ENCODE measurements at regions not wholly inside any gene's neighbourhood (a gene's known extent, or its start where the extent isn't known, plus 50 kb on each side); places are given as distances from the start of the nearest gene placed in this dataset.

DNA sequence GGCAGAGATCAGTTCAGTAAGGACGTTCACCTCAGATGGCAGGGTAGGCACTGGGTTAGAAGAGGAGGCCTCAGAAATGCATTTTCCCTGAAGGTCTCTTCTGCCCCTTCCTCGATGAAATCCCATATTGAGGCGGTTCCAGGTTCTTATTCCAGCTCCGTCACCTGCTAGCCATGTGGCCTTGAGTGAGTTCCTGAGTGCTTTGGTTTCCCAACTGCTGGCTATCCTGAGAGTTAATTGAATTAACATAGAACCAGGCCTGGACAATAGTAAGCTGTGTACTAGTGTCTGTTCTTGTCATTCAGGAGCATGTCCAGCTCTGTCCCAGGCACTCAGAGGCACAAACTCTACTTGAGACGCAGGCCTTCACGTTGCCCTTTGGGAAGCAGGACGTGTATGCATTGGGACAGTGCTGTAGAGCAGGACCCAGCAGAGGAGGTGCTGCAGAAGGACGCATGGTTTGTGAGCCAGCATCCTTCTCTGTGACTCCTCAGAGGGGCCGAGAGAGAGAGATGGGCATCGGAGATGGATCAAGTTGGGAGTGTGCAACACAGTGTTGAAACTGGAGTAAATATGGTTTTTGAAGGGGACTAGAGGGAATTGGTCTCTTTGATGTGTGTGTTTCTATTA, 114.2 kb downstream of the ASB7 start:
- no peak overlapping the region for H3K27ac ChIP-seq (ENCODE audit: low read depth, low read length)
- peaks cover 22% of the 10 kb centered on the region for H3K4me1 Mint-ChIP-seq
- H3K27me3 ChIP-seq (ENCODE audit: control insufficient read depth, insufficient read depth, low read length, poor library complexity, severe bottlenecking) = no peaks in the 10 kb centered on the region
- TF ChIP-seq, protein P1, sequence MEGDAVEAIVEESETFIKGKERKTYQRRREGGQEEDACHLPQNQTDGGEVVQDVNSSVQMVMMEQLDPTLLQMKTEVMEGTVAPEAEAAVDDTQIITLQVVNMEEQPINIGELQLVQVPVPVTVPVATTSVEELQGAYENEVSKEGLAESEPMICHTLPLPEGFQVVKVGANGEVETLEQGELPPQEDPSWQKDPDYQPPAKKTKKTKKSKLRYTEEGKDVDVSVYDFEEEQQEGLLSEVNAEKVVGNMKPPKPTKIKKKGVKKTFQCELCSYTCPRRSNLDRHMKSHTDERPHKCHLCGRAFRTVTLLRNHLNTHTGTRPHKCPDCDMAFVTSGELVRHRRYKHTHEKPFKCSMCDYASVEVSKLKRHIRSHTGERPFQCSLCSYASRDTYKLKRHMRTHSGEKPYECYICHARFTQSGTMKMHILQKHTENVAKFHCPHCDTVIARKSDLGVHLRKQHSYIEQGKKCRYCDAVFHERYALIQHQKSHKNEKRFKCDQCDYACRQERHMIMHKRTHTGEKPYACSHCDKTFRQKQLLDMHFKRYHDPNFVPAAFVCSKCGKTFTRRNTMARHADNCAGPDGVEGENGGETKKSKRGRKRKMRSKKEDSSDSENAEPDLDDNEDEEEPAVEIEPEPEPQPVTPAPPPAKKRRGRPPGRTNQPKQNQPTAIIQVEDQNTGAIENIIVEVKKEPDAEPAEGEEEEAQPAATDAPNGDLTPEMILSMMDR (conservative IDR thresholded peaks at IDR 0.05) = no peak
- no peak overlapping the region for H3K4me3 Mint-ChIP-seq
- DNase-seq = no peak
- H3K36me3 Mint-ChIP-seq (ENCODE audit: low read depth) = no peaks in the 10 kb centered on the region
- no peak overlapping the region for H3K27ac Mint-ChIP-seq
- peaks cover 3% of the 10 kb centered on the region for H3K4me1 ChIP-seq (ENCODE audit: control insufficient read depth, insufficient read depth, low read length)
- H3K4me3 ChIP-seq (ENCODE audit: low read length) = no peak overlapping the region
- no peak overlapping the region for H3K9ac ChIP-seq (ENCODE audit: extremely low read depth, low read length, poor library complexity, severe bottlenecking)
- peaks cover 17% of the 10 kb centered on the region for H3K27me3 Mint-ChIP-seq (ENCODE audit: insufficient read depth)
- 89 to 91% methylated on average over 9 to 10 of the region's 10 CpGs for WGBS, 2 experiments (ENCODE audit: insufficient coverage in 1 of 2, insufficient read length in 1 of 2)
- no peaks in the 10 kb centered on the region for H3K36me3 ChIP-seq (ENCODE audit: control insufficient read depth, insufficient read depth, low read length)
- H3K9me3 ChIP-seq (ENCODE audit: control insufficient read depth, low read length) = no peaks in the 10 kb centered on the region
- no peaks in the 10 kb centered on the region for H3K9me3 Mint-ChIP-seq

DNA sequence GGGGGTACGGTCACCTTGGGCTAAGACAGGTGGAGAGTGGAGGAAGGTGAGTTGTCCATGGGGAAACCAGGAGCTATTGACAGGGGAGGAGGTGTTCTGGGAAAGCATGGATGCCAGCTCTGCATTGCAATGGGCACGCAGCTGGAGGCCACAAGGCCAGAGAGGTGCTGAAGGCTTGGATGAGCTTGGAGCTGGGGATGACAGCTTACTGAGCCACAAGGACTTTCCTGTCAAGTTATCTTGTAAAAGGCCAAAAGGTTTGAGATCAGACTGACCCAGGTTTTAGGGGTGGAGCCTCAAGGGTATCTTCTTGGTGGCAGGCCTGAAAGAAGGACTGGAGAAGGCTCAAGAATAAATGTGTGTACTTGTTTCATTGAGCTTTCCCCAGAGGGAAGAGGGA, 115.2 kb downstream of the ASB7 start:
- Mint-ChIP-seq H3K4me3 (no peak overlapping the region), H3K36me3 (ENCODE audit: low read depth) (no peaks in the 10 kb centered on the region), H3K27me3 (ENCODE audit: insufficient read depth) (peaks cover 17% of the 10 kb centered on the region), H3K9me3 (no peaks in the 10 kb centered on the region), H3K4me1 (peaks cover 30% of the 10 kb centered on the region), H3K27ac (no peak overlapping the region)
- 91% methylated on average over 2 of the region's 2 CpGs; no CpG with 5 or more reads in 1 of the 2 experiments for WGBS, 2 experiments (ENCODE audit: insufficient coverage in 1 of 2, insufficient read length in 1 of 2)
- DNase-seq = no peak
- TF ChIP-seq, protein P1 (conservative IDR thresholded peaks at IDR 0.05) = no peak
- Histone ChIP-seq H3K36me3 (ENCODE audit: control insufficient read depth, insufficient read depth, low read length) (no peaks in the 10 kb centered on the region), H3K9ac (ENCODE audit: extremely low read depth, low read length, poor library complexity, severe bottlenecking) (no peak overlapping the region), H3K4me1 (ENCODE audit: control insufficient read depth, insufficient read depth, low read length) (peaks cover 3% of the 10 kb centered on the region), H3K27ac (ENCODE audit: low read depth, low read length) (no peak overlapping the region), H3K4me3 (ENCODE audit: low read length) (no peak overlapping the region), H3K27me3 (ENCODE audit: control insufficient read depth, insufficient read depth, low read length, poor library complexity, severe bottlenecking) (no peaks in the 10 kb centered on the region), H3K9me3 (ENCODE audit: control insufficient read depth, low read length) (no peaks in the 10 kb centered on the region)

DNA sequence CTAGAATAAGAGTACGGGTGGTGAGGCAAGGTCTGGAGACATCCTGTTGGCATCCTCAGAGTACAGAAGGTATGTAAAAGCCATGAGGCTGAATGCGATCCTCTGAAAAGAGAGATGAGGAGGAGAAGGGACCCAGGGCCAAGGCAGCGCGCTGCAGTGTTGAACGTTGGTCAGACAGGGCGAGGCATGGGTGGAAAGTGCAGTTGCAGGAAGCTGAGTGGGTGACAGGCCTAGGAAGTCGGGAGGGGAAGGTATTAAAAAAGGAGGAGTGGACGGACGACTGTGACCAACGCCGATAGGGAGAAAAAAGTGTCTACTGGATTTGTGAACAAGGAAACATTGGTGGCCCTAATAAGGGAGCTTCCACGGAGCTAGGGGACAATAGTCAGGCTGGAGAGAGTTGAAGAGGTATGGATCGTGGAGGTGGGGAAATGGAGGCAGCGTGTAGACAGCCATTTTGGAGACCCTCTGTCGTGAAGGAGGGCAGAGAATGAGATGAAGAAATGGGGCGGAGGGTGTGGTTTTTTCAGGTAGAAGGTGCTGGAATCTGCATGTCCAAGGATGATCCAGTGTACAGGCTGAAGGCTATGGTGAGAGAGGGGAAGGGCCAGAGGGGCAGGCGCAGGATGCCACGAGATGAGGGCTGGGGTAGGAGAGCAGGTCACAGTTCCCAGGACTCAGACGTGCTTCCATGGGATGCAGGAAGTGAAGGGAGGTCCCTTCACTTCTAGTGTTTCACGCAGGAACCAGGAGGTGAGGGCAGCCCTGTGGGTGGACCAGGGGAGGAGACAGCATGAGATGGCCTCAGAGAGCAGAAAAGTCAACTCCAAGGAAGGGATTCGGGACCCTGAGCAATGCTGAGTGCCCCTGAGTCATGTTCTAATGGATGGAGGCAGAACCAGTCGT, 115.9 kb downstream of the ASB7 start:
- H3K4me3 Mint-ChIP-seq = no peak overlapping the region
- no peak for DNase-seq
- Histone ChIP-seq H3K27ac (ENCODE audit: low read depth, low read length) (no peak overlapping the region), H3K9ac (ENCODE audit: extremely low read depth, low read length, poor library complexity, severe bottlenecking) (no peak overlapping the region), H3K27me3 (ENCODE audit: control insufficient read depth, insufficient read depth, low read length, poor library complexity, severe bottlenecking) (no peaks in the 10 kb centered on the region), H3K4me1 (ENCODE audit: control insufficient read depth, insufficient read depth, low read length) (peaks cover 3% of the 10 kb centered on the region), H3K9me3 (ENCODE audit: control insufficient read depth, low read length) (no peaks in the 10 kb centered on the region), H3K36me3 (ENCODE audit: control insufficient read depth, insufficient read depth, low read length) (no peaks in the 10 kb centered on the region), H3K4me3 (ENCODE audit: low read length) (no peak overlapping the region)
- H3K9me3 Mint-ChIP-seq = no peaks in the 10 kb centered on the region
- TF ChIP-seq, protein P1 (conservative IDR thresholded peaks at IDR 0.05) = no peak
- H3K36me3 Mint-ChIP-seq (ENCODE audit: low read depth) = no peaks in the 10 kb centered on the region
- 90 to 91% methylated on average over 21 to 22 of the region's 22 CpGs for WGBS, 2 experiments (ENCODE audit: insufficient coverage in 1 of 2, insufficient read length in 1 of 2)
- H3K27ac Mint-ChIP-seq = no peak overlapping the region
- H3K27me3 Mint-ChIP-seq (ENCODE audit: insufficient read depth) = peaks cover 17% of the 10 kb centered on the region
- peaks cover 26% of the 10 kb centered on the region for H3K4me1 Mint-ChIP-seq
